Activated CD8-positive, alpha-beta memory T cell treated with anti-CD3 and anti-CD28 coated beads for 36 hours (primary cell): ENCODE measurements at regions not wholly inside any gene's neighbourhood (a gene's known extent, or its start where the extent isn't known, plus 50 kb on each side); places are given as distances from the start of the nearest gene placed in this dataset.
"Not testable (repeated sequence)": the region's sequence is repeated elsewhere in the genome, so short reads cannot be mapped to it uniquely, and the experiment has no call there.

Experiments used
- CTCF ChIA-PET: fragments of 350-600 bp; sonication (Branson Sonifier 250); formaldehyde crosslinking; loops from one replicate; lab custom pipeline; 2021; ENCODE audit warnings: antibody characterized with exemption; lab: Charles Lee
- POLR2A ChIA-PET: fragments of 350-600 bp; sonication (Branson Sonifier 250); formaldehyde crosslinking; loops from one replicate; lab custom pipeline; 2021; ENCODE audit warnings: antibody characterized with exemption; lab: Charles Lee

- CTCF ChIA-PET = no interaction called here
- POLR2A ChIA-PET = no interaction called here
Measured at GRCh38 chr5:82436291-82436690, 158.1 kb upstream of the RPS23 start.

- CTCF ChIA-PET, POLR2A ChIA-PET: not testable (repeated sequence)
Measured at GRCh38 chr5:82434696-82435660, 156.8 kb upstream of the RPS23 start.

DNA sequence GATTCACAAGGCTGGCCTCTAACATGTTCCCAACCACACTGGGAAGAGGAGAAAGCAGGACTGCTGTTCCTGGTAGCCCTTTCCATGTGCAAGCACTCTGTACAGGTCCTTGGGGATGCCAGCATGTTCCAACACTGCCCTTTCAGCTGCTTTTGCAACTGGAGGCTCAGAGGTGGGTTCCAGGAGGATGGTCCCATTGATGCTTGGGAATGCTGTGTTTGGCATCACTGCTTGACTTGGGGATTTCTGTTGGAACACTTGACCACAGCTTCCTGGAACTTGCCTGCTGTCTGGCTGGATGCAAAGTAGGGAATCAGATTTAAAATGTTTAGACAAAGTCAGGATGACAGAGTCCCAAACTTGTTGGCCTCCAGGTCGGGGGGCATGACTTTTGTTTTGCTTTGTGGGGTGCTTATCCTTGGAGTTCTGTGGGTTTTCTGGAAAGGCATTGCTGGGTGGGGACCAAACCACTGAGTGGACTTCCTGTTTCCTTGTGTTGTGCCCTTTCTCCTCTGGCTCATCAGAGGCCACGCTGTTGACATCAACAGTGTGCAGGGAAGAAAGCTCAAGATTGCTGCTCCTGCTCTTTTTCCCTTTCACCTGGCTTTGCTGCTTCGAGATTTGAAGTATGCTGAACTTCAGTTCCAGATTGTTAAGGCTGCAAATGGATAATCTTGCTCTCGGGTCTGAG is 148.5 kb upstream of the RPS23 start:
- ChIA-PET CTCF (no interaction called here), POLR2A (no interaction called here)

GRCh38 chr5:82425591-82425990 is 147.4 kb upstream of the RPS23 start:
- ChIA-PET POLR2A (no interaction called here), CTCF (no interaction called here)

- CTCF ChIA-PET = no interaction called here
- POLR2A ChIA-PET = no interaction called here
Measured at GRCh38 chr5:82424211-82424610, 146.1 kb upstream of the RPS23 start.

- POLR2A ChIA-PET = no interaction called here
- CTCF ChIA-PET = no interaction called here
Measured at GRCh38 chr5:82422751-82423181, 144.6 kb upstream of the RPS23 start.

GRCh38 chr5:82422001-82422740 is 144.0 kb upstream of the RPS23 start:
- POLR2A ChIA-PET = no interaction called here
- CTCF ChIA-PET = interaction anchor here (0.6 kb wide), 1 partner anchor 305 kb away, joined by 3 read pairs; no protein-coding TSS in a partner anchor

DNA sequence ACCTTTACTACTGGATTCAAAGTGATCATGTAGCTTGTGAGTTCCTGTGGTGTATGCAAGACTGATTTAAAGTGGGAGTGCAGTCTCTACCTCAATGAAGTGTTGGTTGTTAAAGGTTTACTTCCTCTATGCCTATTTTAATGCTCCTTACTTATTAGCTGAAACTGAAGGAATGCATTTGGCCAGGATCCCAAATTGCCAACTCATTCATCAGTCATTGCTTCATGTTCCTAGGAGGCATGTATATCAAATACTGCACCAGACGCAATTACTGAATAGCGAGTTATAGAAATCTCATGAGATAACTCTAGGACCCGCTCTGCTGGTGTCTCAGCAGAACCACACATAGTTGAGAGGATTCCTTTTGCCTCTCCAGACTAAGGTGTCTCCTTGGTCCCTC is 143.0 kb upstream of the RPS23 start:
- CTCF ChIA-PET = no interaction called here
- POLR2A ChIA-PET = no interaction called here

- POLR2A ChIA-PET, CTCF ChIA-PET: not testable (repeated sequence)
Measured at GRCh38 chr5:82420524-82420923, 142.4 kb upstream of the RPS23 start.

- ChIA-PET CTCF (no interaction called here), POLR2A (no interaction called here)
Measured at GRCh38 chr5:82419559-82420332, 141.6 kb upstream of the RPS23 start.

GRCh38 chr5:82418608-82418950 is 140.4 kb upstream of the RPS23 start:
- ChIA-PET CTCF (no interaction called here), POLR2A (no interaction called here)

DNA sequence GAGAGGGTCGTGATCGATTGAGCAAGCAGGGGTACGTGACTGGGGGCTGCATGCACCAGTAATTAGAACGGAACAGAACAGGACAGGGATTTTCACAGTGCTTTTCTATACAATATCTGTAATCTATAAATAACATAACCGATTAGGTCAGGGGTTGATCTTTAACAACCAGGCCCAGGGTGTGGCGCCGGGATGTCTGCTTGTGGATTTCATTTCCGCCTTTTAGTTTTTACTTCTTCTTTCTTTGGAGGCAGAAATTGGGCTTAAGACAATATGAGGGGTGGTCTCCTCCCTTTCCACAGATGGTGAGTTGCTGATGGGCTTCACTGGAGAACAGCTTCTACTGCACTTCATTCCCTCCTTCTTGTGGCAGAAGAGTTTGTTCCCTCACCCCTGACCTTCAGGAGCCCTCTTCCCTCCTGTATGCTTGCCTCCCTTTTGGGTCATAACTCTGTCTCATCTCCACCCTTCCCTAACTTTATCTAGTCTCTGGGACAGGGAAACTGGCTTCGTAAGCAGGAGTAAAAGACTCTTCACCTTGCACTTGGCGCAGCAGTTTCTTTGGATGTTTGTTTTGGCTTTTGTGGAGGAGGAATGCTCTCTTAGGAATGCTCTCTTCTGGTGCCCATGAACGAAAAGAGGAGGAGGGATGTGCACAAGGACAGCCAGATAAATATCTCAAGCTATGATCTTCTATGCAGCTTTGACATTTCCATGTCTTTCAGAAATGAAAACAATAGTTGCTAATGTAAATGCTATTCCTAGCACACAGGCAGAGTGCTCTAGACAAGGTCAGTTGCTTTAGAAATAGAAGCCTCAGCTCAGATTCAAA is 139.8 kb upstream of the RPS23 start:
- ChIA-PET CTCF (no interaction called here), POLR2A (no interaction called here)

- POLR2A ChIA-PET = no interaction called here
- CTCF ChIA-PET = no interaction called here
Measured at GRCh38 chr5:82416512-82416911, 138.4 kb upstream of the RPS23 start.

- ChIA-PET POLR2A (no interaction called here), CTCF (no interaction called here)
Measured at GRCh38 chr5:82414041-82414388, 135.9 kb upstream of the RPS23 start.

- ChIA-PET POLR2A (no interaction called here), CTCF (no interaction called here)
Measured at GRCh38 chr5:82413302-82414040, 135.3 kb upstream of the RPS23 start.

- CTCF ChIA-PET = no interaction called here
- POLR2A ChIA-PET = no interaction called here
Measured at GRCh38 chr5:82408033-82408432, 129.9 kb upstream of the RPS23 start.

DNA sequence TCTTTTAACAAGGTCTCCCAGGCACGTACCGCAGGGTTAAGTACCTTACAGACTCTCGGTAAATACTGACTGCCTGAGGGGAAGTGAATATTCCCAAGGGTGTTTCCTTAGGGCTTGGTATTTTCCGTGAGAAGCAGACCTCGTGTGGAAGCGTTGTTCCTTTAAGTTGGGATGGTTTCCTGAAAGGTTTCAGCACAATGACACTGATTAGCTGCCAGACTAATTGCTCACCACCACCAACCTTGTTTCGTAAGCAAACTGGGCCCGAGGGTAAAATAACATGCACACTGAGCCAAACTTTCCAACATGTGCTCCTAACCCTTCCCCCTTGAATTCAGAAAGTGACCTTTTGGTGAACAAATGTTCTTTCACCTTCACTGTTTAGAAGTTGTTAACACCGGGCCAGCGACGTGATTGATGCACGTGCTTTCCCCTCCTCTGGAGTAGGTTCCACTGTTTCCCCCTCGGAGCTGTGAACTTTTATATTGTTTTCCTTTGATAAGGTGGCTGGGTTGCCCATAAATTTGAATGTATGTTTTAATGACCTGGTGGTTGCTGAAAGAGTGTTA is 128.1 kb upstream of the RPS23 start:
- POLR2A ChIA-PET = no interaction called here

More for the DNA sequence above, 128.1 kb upstream of the RPS23 start:
- CTCF ChIA-PET = no interaction called here
